ENCODE measurements at regions not wholly inside any gene's neighbourhood (a gene's known extent, or its start where the extent isn't known, plus 50 kb on each side); places are given as distances from the start of the nearest gene placed in this dataset.

- no peak for TF ChIP-seq POLR2A (IDR thresholded peaks at IDR 0.05)
- TF ChIP-seq POLR2AphosphoS5 (IDR thresholded peaks at IDR 0.05) = peak; percentile 10
- TF ChIP-seq CTCF (IDR thresholded peaks at IDR 0.05) = no peak
- Histone ChIP-seq H3K27me3 (replicated peaks; ENCODE audit: insufficient read depth) (no peaks in the 10 kb centered on the region), H3K4me1 (replicated peaks) (no peaks in the 10 kb centered on the region), H3K9me3 (no peaks in the 10 kb centered on the region), H3K36me3 (no peaks in the 10 kb centered on the region), H3K27ac (peak overlapping the region in 1 of 2 donors; percentile 8), H3K4me3 (no peak overlapping the region)
- intact Hi-C loops (cut with DNase I) = no loop called here
- WGBS = 21% methylated on average over 3 of the region's 3 CpGs
- DNase-seq (ENCODE audit: low spot score) = no peak
Observed at GRCh38 chr18:42635378-42636048, 480.0 kb downstream of the RIT2 start.

- Histone ChIP-seq H3K36me3 (no peaks in the 10 kb centered on the region), H3K27me3 (replicated peaks; ENCODE audit: insufficient read depth) (no peaks in the 10 kb centered on the region), H3K4me3 (no peak overlapping the region), H3K9me3 (no peaks in the 10 kb centered on the region), H3K4me1 (replicated peaks) (no peaks in the 10 kb centered on the region), H3K27ac (no peak overlapping the region)
- intact Hi-C loops (cut with DNase I) = no loop called here
- 59% methylated on average over 2 of the region's 2 CpGs for WGBS
- TF ChIP-seq POLR2AphosphoS5 (IDR thresholded peaks at IDR 0.05) = no peak
- no peak for DNase-seq (ENCODE audit: low spot score)
Observed at GRCh38 chr18:42636309-42636708, 479.2 kb downstream of the RIT2 start.

- intact Hi-C loops (cut with DNase I) = no loop called here
- H3K9me3 ChIP-seq = no peaks in the 10 kb centered on the region
- no peak overlapping the region for H3K27ac ChIP-seq
- H3K27me3 ChIP-seq (replicated peaks; ENCODE audit: insufficient read depth) = no peaks in the 10 kb centered on the region
- no peak for DNase-seq (ENCODE audit: low spot score)
- TF ChIP-seq POLR2A (IDR thresholded peaks at IDR 0.05) (no peak), CTCF (IDR thresholded peaks at IDR 0.05) (no peak), POLR2AphosphoS5 (IDR thresholded peaks at IDR 0.05) (no peak)
- H3K4me1 ChIP-seq (replicated peaks) = no peaks in the 10 kb centered on the region
- no peaks in the 10 kb centered on the region for H3K36me3 ChIP-seq
- no peak overlapping the region for H3K4me3 ChIP-seq
Observed at GRCh38 chr18:42640160-42640559, 475.3 kb downstream of the RIT2 start.

GRCh38 chr18:42641996-42642395, 473.5 kb downstream of the RIT2 start:
- no peaks in the 10 kb centered on the region for H3K9me3 ChIP-seq
- H3K4me1 ChIP-seq (replicated peaks) = no peaks in the 10 kb centered on the region
- no peak for DNase-seq (ENCODE audit: low spot score)
- H3K27me3 ChIP-seq (replicated peaks; ENCODE audit: insufficient read depth) = no peaks in the 10 kb centered on the region
- no peak overlapping the region for H3K27ac ChIP-seq
- H3K4me3 ChIP-seq = no peak overlapping the region
- TF ChIP-seq POLR2AphosphoS5 (IDR thresholded peaks at IDR 0.05) (no peak), POLR2A (IDR thresholded peaks at IDR 0.05) (no peak), CTCF (IDR thresholded peaks at IDR 0.05) (no peak)
- intact Hi-C loops (cut with DNase I) = no loop called here
- WGBS = 89% methylated on average over 5 of the region's 5 CpGs
- no peaks in the 10 kb centered on the region for H3K36me3 ChIP-seq

GRCh38 chr18:42644729-42645131, 470.8 kb downstream of the RIT2 start:
- Histone ChIP-seq H3K27me3 (replicated peaks; ENCODE audit: insufficient read depth) (no peaks in the 10 kb centered on the region), H3K4me3 (no peak overlapping the region), H3K27ac (no peak overlapping the region), H3K4me1 (replicated peaks) (no peaks in the 10 kb centered on the region), H3K9me3 (no peaks in the 10 kb centered on the region), H3K36me3 (no peaks in the 10 kb centered on the region)
- 35% methylated on average over 3 of the region's 3 CpGs for WGBS
- TF ChIP-seq POLR2AphosphoS5 (IDR thresholded peaks at IDR 0.05) = no peak
- no peak for TF ChIP-seq POLR2A (IDR thresholded peaks at IDR 0.05)
- TF ChIP-seq CTCF (IDR thresholded peaks at IDR 0.05) = no peak
- no peak for DNase-seq (ENCODE audit: low spot score)
- intact Hi-C loops (cut with DNase I) = no loop called here
